K562 (cell line): ENCODE measurements at regions not wholly inside any gene's neighbourhood (a gene's known extent, or its start where the extent isn't known, plus 50 kb on each side); places are given as distances from the start of the nearest gene placed in this dataset.

Source experiments
- ATAC-seq: fragments of 200-7000 bp; cut with Tn5 transposase; 3 replicates; pipeline ENCODE4 v1.9.1; 2020; ENCODE audit warnings: moderate library complexity
- BruUV-seq: library from RNA; stranded (reverse); fragments of 400-500 nt; replicated peaks from 2 replicates; lab custom pipeline; 2021; lab: Mats Ljungman, UMichigan
- CTCF ChIA-PET: fragments of 300-600 bp; formaldehyde crosslinking; extraction: SDS; loops from one replicate; lab custom pipeline; 2021; ENCODE audit warnings: low intra/inter-chr PET ratio; lab: Yijun Ruan, JAX
- POLR2A ChIA-PET: fragments of 300-600, 350-650 bp; sonication (Branson Sonifier 250); formaldehyde crosslinking; extraction: SDS; loops from one replicate; lab custom pipeline; 2021; ENCODE audit warnings: antibody characterized with exemption, inconsistent platforms; lab: Yijun Ruan, JAX
- DNase-seq, 4 experiments: peaks; one replicate each; pipeline versions ENCODE4 v3.0.0 to v3.0.0-alpha.2; 2011 to 2018; ENCODE audit warnings: low spot score in 3 of 4, mixed read lengths in 3 of 4; ENCODE audit errors: extremely low read depth in 1 of 4
- FAIRE-seq: peaks from 2 replicates; lab custom pipeline; 2011; peaks lifted over from hg19 to GRCh38; lab: Jason Lieb, UNC
- H2AFZ ChIP-seq: 2 replicates; pipeline ENCODE4 v1.6.0; 2011; ENCODE audit warnings: low read depth, low read length, control low read depth, inconsistent platforms
- H3K27ac ChIP-seq: fragments of 200-600 bp; 3 replicates; pipeline ENCODE4 v1.8.0; 2011; ENCODE audit warnings: low read depth, mild to moderate bottlenecking, control low read depth, inconsistent platforms, low read length, moderate library complexity, mixed read lengths; ENCODE audit errors: extremely low read depth
- H3K27me3 ChIP-seq, 2 experiments: fragments of 300-600 bp in 1 of 2; 2 replicates in 1 of 2; 3 replicates in 1 of 2; pipeline versions ENCODE4 v1.6.0 to v1.8.0; 2011; ENCODE audit warnings: inconsistent platforms in 2 of 2, low read length in 2 of 2, mild to moderate bottlenecking in 1 of 2, mixed read lengths in 1 of 2, moderate library complexity in 1 of 2; ENCODE audit not compliant: control insufficient read depth in 2 of 2, insufficient read depth in 2 of 2
- H3K36me3 ChIP-seq: fragments of 300-600 bp; 3 replicates; pipeline ENCODE4 v1.8.0; 2011; ENCODE audit warnings: mild to moderate bottlenecking, low read length, inconsistent platforms; ENCODE audit not compliant: control insufficient read depth, insufficient read depth
- H3K4me1 ChIP-seq, 2 experiments: fragments of 200-600 bp in 1 of 2; replicated peaks in 1 of 2; 2 replicates in 1 of 2; 3 replicates in 1 of 2; pipeline versions ENCODE4 v1.5.1 to v1.8.0; 2011; ENCODE audit warnings: inconsistent platforms in 2 of 2, low read length in 2 of 2, mild to moderate bottlenecking in 1 of 2, mixed read lengths in 1 of 2, moderate library complexity in 1 of 2; ENCODE audit not compliant: control insufficient read depth in 2 of 2, insufficient read depth in 2 of 2
- H3K4me2 ChIP-seq: 2 replicates; pipeline ENCODE4 v1.6.1; 2011; ENCODE audit warnings: low read length, control low read depth, inconsistent platforms, mixed read lengths; ENCODE audit not compliant: insufficient read depth
- H3K4me3 ChIP-seq: fragments of 200-600 bp; sonication (generic), shearing (Covaris generic); 2 replicates; pipeline ENCODE4 v1.5.1; 2016; ENCODE audit warnings: control low read depth, inconsistent platforms
- H3K79me2 ChIP-seq: fragments of 200-600 bp; 3 replicates; pipeline ENCODE4 v1.8.0; 2011; ENCODE audit warnings: low read length, inconsistent platforms; ENCODE audit not compliant: control insufficient read depth, insufficient read depth
- H3K9ac ChIP-seq, 2 experiments: 2 replicates each; pipeline versions ENCODE4 v1.6.0 to v1.6.1; 2011; ENCODE audit warnings: low read depth in 2 of 2, low read length in 2 of 2, control low read depth in 1 of 2, inconsistent platforms in 1 of 2, mild to moderate bottlenecking in 1 of 2, mixed read lengths in 1 of 2; ENCODE audit not compliant: insufficient read depth in 1 of 2
- H3K9me1 ChIP-seq: one replicate; pipeline ENCODE4 v1.6.0; 2011; ENCODE audit warnings: inconsistent platforms, mild to moderate bottlenecking, low read length, moderate library complexity; ENCODE audit not compliant: control insufficient read depth, insufficient read depth
- H3K9me3 ChIP-seq: replicated peaks from 2 replicates; pipeline ENCODE4 v1.5.1; 2011; ENCODE audit warnings: low read depth, low read length, inconsistent platforms; ENCODE audit not compliant: control insufficient read depth, insufficient read depth
- H4K20me1 ChIP-seq: replicated peaks from 2 replicates; pipeline ENCODE4 v1.6.1; 2011; ENCODE audit warnings: low read length, inconsistent platforms, mixed read lengths; ENCODE audit not compliant: control insufficient read depth, insufficient read depth
- BRD4 ChIP-seq: fragments of 200-600 bp; sonication (generic); IDR thresholded peaks from 2 replicates; pipeline ENCODE4 v1.6.1; 2017; ENCODE audit warnings: inconsistent platforms
- NFIX ChIP-seq: fragments of 250-450 bp; sonication (Bioruptor Pico); IDR thresholded peaks from 2 replicates; pipeline ENCODE4 v1.4.0; 2020; ENCODE audit warnings: low read depth, mild to moderate bottlenecking, moderate library complexity
- NR2C1 ChIP-seq, 2 experiments: fragments of 450-650 bp; IDR thresholded peaks; 2 replicates each; pipeline ENCODE4 v1.6.1; 2017; ENCODE audit warnings: mild to moderate bottlenecking in 2 of 2, antibody characterized with exemption in 1 of 2, inconsistent platforms in 1 of 2, missing compliant biosample characterization in 1 of 2, missing genetic modification characterization in 1 of 2
- RBM22 ChIP-seq: fragments of 200-400 bp; formaldehyde crosslinking; IDR thresholded peaks from 2 replicates; pipeline ENCODE4 v1.6.1; 2018; ENCODE audit warnings: low read length, low read depth; ENCODE audit not compliant: poor library complexity, severe bottlenecking
- RFX7 ChIP-seq: fragments of 250-450 bp; sonication (Bioruptor Pico); IDR thresholded peaks from 2 replicates; pipeline ENCODE4 v1.5.1; 2021; ENCODE audit warnings: mild to moderate bottlenecking
- ZFX ChIP-seq: sonication (generic); formaldehyde crosslinking; IDR thresholded peaks from 2 replicates; pipeline ENCODE4 v1.8.0; 2022; ENCODE audit warnings: mild to moderate bottlenecking, missing genetic modification reagents, moderate library complexity
- ZNF140 ChIP-seq: fragments of 250-450 bp; sonication (Bioruptor Pico); IDR thresholded peaks from 2 replicates; pipeline ENCODE4 v1.8.0; 2021; ENCODE audit warnings: moderate library complexity, mild to moderate bottlenecking, inconsistent platforms
- WGBS: fragments of 100-300 bp; shearing (Covaris generic); methylation state at CpG from one replicate; pipeline ENCODE4 v1.1.6; 2016; ENCODE audit warnings: low coverage, mixed read lengths; ENCODE audit not compliant: insufficient coverage; ENCODE audit errors: missing lambda C conversion rate; 5-methylcytosine and 5-hydroxymethylcytosine counted together
- in situ Hi-C: fragments of 300-500 bp; cut with MboI; formaldehyde crosslinking; loops from 4 replicates; pipeline ENCODE4 v1.15.0; 2018; ENCODE audit warnings: inconsistent platforms, mixed read lengths
- intact Hi-C: fragments of 100-400 bp; cut with micrococcal nuclease; formaldehyde crosslinking; loops from 2 replicates; pipeline ENCODE4 v1.14.2; 2022
- TF ChIP-seq, protein P1 (sequence below): sonication (generic); formaldehyde crosslinking; IDR thresholded peaks from 2 replicates; pipeline ENCODE4 v1.8.1; 2023; ENCODE audit warnings: missing genetic modification reagents, mild to moderate bottlenecking, borderline replicate concordance
- TF ChIP-seq, protein P2 (sequence below): fragments of 250-450 bp; sonication (Bioruptor Pico); IDR thresholded peaks from 2 replicates; pipeline ENCODE4 v1.9.0; 2021; ENCODE audit warnings: mild to moderate bottlenecking, inconsistent platforms

DNA sequence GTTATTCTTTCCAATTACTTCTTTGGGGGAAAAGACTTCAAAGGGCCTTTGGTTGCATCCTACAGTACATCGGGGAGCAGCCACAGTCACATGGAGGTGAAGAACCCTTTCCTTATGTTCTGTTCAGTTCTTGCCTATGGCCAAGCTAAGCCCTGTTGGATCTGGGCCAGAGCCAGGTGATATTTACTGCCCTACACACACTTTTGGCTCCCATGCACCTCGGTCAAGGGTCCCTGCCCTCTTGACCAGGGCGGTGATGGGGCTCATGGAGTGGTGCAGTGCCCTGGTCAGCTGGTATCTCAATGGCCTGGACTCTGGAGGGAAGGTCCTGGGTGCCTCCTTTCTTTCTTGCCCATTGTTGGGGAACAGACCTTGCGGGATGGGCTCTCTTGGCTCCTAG is 98.7 kb downstream of the VAPA start:
- H3K9ac ChIP-seq, result no peak overlapping the region
- no peaks in the 10 kb centered on the region for H3K9me3 ChIP-seq
- H2AFZ ChIP-seq, result no peak overlapping the region
- BruUV-seq, result no TSS peak
- H3K79me2 ChIP-seq, result no peaks in the 10 kb centered on the region
- ATAC-seq, result no peak
- peaks cover 35 to 48% of the 10 kb centered on the region in 2 experiments for H3K27me3 ChIP-seq
- H3K9me1 ChIP-seq, result peaks cover 3% of the 10 kb centered on the region
- intact Hi-C loops, result no loop called here
- H3K4me3 ChIP-seq, result no peak overlapping the region
- no peak for DNase-seq
- H3K36me3 ChIP-seq, result no peaks in the 10 kb centered on the region
- TF ChIP-seq BRD4 (no peak), ZFX (CRISPR knock-in tag) (no peak), RFX7 (CRISPR knock-in tag) (no peak), NFIX (no peak), NR2C1 (IDR thresholded peaks at IDR 0.05) (no peak), NR2C1 (tag; IDR thresholded peaks at IDR 0.05) (no peak), ZNF140 (CRISPR knock-in tag) (no peak), RBM22 (no peak)
- TF ChIP-seq, protein P1, sequence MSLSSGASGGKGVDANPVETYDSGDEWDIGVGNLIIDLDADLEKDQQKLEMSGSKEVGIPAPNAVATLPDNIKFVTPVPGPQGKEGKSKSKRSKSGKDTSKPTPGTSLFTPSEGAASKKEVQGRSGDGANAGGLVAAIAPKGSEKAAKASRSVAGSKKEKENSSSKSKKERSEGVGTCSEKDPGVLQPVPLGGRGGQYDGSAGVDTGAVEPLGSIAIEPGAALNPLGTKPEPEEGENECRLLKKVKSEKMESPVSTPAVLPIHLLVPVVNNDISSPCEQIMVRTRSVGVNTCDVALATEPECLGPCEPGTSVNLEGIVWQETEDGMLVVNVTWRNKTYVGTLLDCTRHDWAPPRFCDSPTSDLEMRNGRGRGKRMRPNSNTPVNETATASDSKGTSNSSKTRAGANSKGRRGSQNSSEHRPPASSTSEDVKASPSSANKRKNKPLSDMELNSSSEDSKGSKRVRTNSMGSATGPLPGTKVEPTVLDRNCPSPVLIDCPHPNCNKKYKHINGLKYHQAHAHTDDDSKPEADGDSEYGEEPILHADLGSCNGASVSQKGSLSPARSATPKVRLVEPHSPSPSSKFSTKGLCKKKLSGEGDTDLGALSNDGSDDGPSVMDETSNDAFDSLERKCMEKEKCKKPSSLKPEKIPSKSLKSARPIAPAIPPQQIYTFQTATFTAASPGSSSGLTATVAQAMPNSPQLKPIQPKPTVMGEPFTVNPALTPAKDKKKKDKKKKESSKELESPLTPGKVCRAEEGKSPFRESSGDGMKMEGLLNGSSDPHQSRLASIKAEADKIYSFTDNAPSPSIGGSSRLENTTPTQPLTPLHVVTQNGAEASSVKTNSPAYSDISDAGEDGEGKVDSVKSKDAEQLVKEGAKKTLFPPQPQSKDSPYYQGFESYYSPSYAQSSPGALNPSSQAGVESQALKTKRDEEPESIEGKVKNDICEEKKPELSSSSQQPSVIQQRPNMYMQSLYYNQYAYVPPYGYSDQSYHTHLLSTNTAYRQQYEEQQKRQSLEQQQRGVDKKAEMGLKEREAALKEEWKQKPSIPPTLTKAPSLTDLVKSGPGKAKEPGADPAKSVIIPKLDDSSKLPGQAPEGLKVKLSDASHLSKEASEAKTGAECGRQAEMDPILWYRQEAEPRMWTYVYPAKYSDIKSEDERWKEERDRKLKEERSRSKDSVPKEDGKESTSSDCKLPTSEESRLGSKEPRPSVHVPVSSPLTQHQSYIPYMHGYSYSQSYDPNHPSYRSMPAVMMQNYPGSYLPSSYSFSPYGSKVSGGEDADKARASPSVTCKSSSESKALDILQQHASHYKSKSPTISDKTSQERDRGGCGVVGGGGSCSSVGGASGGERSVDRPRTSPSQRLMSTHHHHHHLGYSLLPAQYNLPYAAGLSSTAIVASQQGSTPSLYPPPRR, result no peak
- TF ChIP-seq, protein P2, sequence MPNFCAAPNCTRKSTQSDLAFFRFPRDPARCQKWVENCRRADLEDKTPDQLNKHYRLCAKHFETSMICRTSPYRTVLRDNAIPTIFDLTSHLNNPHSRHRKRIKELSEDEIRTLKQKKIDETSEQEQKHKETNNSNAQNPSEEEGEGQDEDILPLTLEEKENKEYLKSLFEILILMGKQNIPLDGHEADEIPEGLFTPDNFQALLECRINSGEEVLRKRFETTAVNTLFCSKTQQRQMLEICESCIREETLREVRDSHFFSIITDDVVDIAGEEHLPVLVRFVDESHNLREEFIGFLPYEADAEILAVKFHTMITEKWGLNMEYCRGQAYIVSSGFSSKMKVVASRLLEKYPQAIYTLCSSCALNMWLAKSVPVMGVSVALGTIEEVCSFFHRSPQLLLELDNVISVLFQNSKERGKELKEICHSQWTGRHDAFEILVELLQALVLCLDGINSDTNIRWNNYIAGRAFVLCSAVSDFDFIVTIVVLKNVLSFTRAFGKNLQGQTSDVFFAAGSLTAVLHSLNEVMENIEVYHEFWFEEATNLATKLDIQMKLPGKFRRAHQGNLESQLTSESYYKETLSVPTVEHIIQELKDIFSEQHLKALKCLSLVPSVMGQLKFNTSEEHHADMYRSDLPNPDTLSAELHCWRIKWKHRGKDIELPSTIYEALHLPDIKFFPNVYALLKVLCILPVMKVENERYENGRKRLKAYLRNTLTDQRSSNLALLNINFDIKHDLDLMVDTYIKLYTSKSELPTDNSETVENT, result no peak
- TF ChIP-seq, all 486 proteins: peak for 0
- no peak overlapping the region for H3K27ac ChIP-seq
- H4K20me1 ChIP-seq, result no peaks in the 10 kb centered on the region; the same call in 1 of the 2 replicates
- POLR2A ChIA-PET, result interaction anchor here (0.6 to 1.6 kb wide), 4 partner anchors 16 to 230 kb away, joined by 3 to 5 read pairs (median 3); no protein-coding TSS in a partner anchor
- 3% methylated on average over 4 of the region's 4 CpGs for WGBS
- in situ Hi-C loops, result no loop called here
- no peak for FAIRE-seq
- H3K4me1 ChIP-seq, result peaks cover 0 to 3% of the 10 kb centered on the region in 2 experiments; a peak in 1 of 5 replicates
- no peak overlapping the region for H3K4me2 ChIP-seq
- CTCF ChIA-PET, result no interaction called here
